Activated CD8-positive, alpha-beta T cell treated with anti-CD3 and anti-CD28 coated beads, Interleukin-2, amount 10 ng/mL, durations not matched to agents 7 days and 5 days (primary cell): ENCODE measurements at regions not wholly inside any gene's neighbourhood (a gene's known extent, or its start where the extent isn't known, plus 50 kb on each side); places are given as distances from the start of the nearest gene placed in this dataset.
A peak's percentile ranks its signal among the peaks of the same experiment; 100 is the strongest.
"Not testable (repeated sequence)": the region's sequence is repeated elsewhere in the genome, so short reads cannot be mapped to it uniquely, and the experiment has no call there.

Experiments used
- ATAC-seq: fragments of 150-1000 bp; cut with Tn5 transposase; one replicate; pipeline ENCODE4 v1.10.0; 2021; ENCODE audit warnings: moderate library complexity
- CTCF ChIA-PET: fragments of 350-600 bp; sonication (Branson Sonifier 250); formaldehyde crosslinking; loops from one replicate; lab custom pipeline; 2021; ENCODE audit warnings: antibody characterized with exemption; lab: Charles Lee
- POLR2A ChIA-PET: fragments of 350-600 bp; sonication (Branson Sonifier 250); formaldehyde crosslinking; loops from one replicate; lab custom pipeline; 2021; ENCODE audit warnings: antibody characterized with exemption; lab: Charles Lee
- DNase-seq: peaks from one replicate; pipeline ENCODE4 v3.0.0-alpha.2; 2020
- H3K27ac Mint-ChIP-seq: one replicate; pipeline ENCODE4 v1.8.0; 2021; ENCODE audit warnings: mild to moderate bottlenecking, mixed read lengths
- H3K27me3 Mint-ChIP-seq: one replicate; pipeline ENCODE4 v1.8.0; 2021; ENCODE audit warnings: low read depth, mixed read lengths
- H3K36me3 Mint-ChIP-seq: one replicate; pipeline ENCODE4 v1.8.0; 2021; ENCODE audit warnings: low read depth, mixed read lengths
- H3K4me1 Mint-ChIP-seq: one replicate; pipeline ENCODE4 v1.8.0; 2021; ENCODE audit warnings: low read depth, mixed read lengths
- H3K4me3 Mint-ChIP-seq: one replicate; pipeline ENCODE4 v1.8.0; 2021; ENCODE audit warnings: mild to moderate bottlenecking, mixed read lengths
- H3K9me3 Mint-ChIP-seq: one replicate; pipeline ENCODE4 v1.8.0; 2022; ENCODE audit warnings: mixed read lengths; ENCODE audit not compliant: insufficient read depth

- ATAC-seq, H3K36me3 Mint-ChIP-seq, CTCF ChIA-PET, H3K9me3 Mint-ChIP-seq, H3K27ac Mint-ChIP-seq, H3K27me3 Mint-ChIP-seq, POLR2A ChIA-PET, H3K4me1 Mint-ChIP-seq: not testable (repeated sequence)
- DNase-seq, result peak; percentile 22
- H3K4me3 Mint-ChIP-seq, result peak overlapping the region; percentile 64
Observed at GRCh38 chr1:120557605-120558302, 142.9 kb downstream of the NBPF8 start.

- H3K9me3 Mint-ChIP-seq, H3K27me3 Mint-ChIP-seq, H3K4me1 Mint-ChIP-seq, CTCF ChIA-PET, H3K36me3 Mint-ChIP-seq, POLR2A ChIA-PET: not testable (repeated sequence)
- H3K27ac Mint-ChIP-seq, result peak overlapping the region; percentile 72
- DNase-seq (peak; percentile 76), ATAC-seq (peak; percentile 91)
- H3K4me3 Mint-ChIP-seq, result peak overlapping the region; percentile 72
Observed at GRCh38 chr1:120558303-120559060, 143.6 kb downstream of the NBPF8 start.

GRCh38 chr1:120561767-120562166 lies 146.9 kb downstream of the NBPF8 start:
- peak; percentile 12 for ATAC-seq

GRCh38 chr1:120565396-120565795 lies 150.6 kb downstream of the NBPF8 start:
- DNase-seq, H3K4me3 Mint-ChIP-seq, POLR2A ChIA-PET, H3K27ac Mint-ChIP-seq, H3K4me1 Mint-ChIP-seq, H3K36me3 Mint-ChIP-seq, ATAC-seq, CTCF ChIA-PET, H3K27me3 Mint-ChIP-seq, H3K9me3 Mint-ChIP-seq: not testable (repeated sequence)

More at GRCh38 chr1:120561767-120562166, 146.9 kb downstream of the NBPF8 start:
- H3K27me3 Mint-ChIP-seq, POLR2A ChIA-PET, H3K4me3 Mint-ChIP-seq, H3K4me1 Mint-ChIP-seq, H3K36me3 Mint-ChIP-seq, DNase-seq, CTCF ChIA-PET, H3K27ac Mint-ChIP-seq, H3K9me3 Mint-ChIP-seq: not testable (repeated sequence)

- CTCF ChIA-PET, POLR2A ChIA-PET: not testable (repeated sequence)
Observed at GRCh38 chr1:120567620-120568019, 152.8 kb downstream of the NBPF8 start.

GRCh38 chr1:120575201-120575600 lies 148.5 kb upstream of the NBPF26 start:
- H3K27ac Mint-ChIP-seq, H3K4me1 Mint-ChIP-seq, ATAC-seq, POLR2A ChIA-PET, H3K4me3 Mint-ChIP-seq, H3K27me3 Mint-ChIP-seq, H3K9me3 Mint-ChIP-seq, H3K36me3 Mint-ChIP-seq, CTCF ChIA-PET, DNase-seq: not testable (repeated sequence)

More at GRCh38 chr1:120567620-120568019, 152.8 kb downstream of the NBPF8 start:
- H3K27me3 Mint-ChIP-seq, DNase-seq, H3K4me3 Mint-ChIP-seq, H3K9me3 Mint-ChIP-seq, H3K4me1 Mint-ChIP-seq, ATAC-seq, H3K27ac Mint-ChIP-seq, H3K36me3 Mint-ChIP-seq: not testable (repeated sequence)

GRCh38 chr1:120582135-120582534 lies 141.6 kb upstream of the NBPF26 start:
- H3K9me3 Mint-ChIP-seq, H3K36me3 Mint-ChIP-seq, H3K27me3 Mint-ChIP-seq, H3K4me3 Mint-ChIP-seq, H3K4me1 Mint-ChIP-seq, DNase-seq, POLR2A ChIA-PET, CTCF ChIA-PET, ATAC-seq, H3K27ac Mint-ChIP-seq: not testable (repeated sequence)

- CTCF ChIA-PET, H3K4me3 Mint-ChIP-seq, H3K36me3 Mint-ChIP-seq, DNase-seq, POLR2A ChIA-PET, H3K9me3 Mint-ChIP-seq, ATAC-seq, H3K27ac Mint-ChIP-seq, H3K27me3 Mint-ChIP-seq, H3K4me1 Mint-ChIP-seq: not testable (repeated sequence)
Observed at GRCh38 chr1:120586053-120586452, 137.7 kb upstream of the NBPF26 start.

- ATAC-seq, DNase-seq, H3K36me3 Mint-ChIP-seq, CTCF ChIA-PET, POLR2A ChIA-PET, H3K27me3 Mint-ChIP-seq, H3K9me3 Mint-ChIP-seq, H3K4me1 Mint-ChIP-seq, H3K4me3 Mint-ChIP-seq, H3K27ac Mint-ChIP-seq: not testable (repeated sequence)
Observed at GRCh38 chr1:120588811-120589210, 134.9 kb upstream of the NBPF26 start.

GRCh38 chr1:120591774-120592173 lies 132.0 kb upstream of the NBPF26 start:
- H3K9me3 Mint-ChIP-seq, POLR2A ChIA-PET, H3K4me3 Mint-ChIP-seq, DNase-seq, CTCF ChIA-PET, H3K27me3 Mint-ChIP-seq, H3K36me3 Mint-ChIP-seq, H3K27ac Mint-ChIP-seq, ATAC-seq, H3K4me1 Mint-ChIP-seq: not testable (repeated sequence)

- H3K27me3 Mint-ChIP-seq, POLR2A ChIA-PET, CTCF ChIA-PET, H3K4me1 Mint-ChIP-seq, H3K9me3 Mint-ChIP-seq, ATAC-seq, H3K36me3 Mint-ChIP-seq, DNase-seq, H3K4me3 Mint-ChIP-seq, H3K27ac Mint-ChIP-seq: not testable (repeated sequence)
Observed at GRCh38 chr1:120592943-120593342, 130.8 kb upstream of the NBPF26 start.

GRCh38 chr1:120593648-120594047 lies 130.1 kb upstream of the NBPF26 start:
- H3K4me3 Mint-ChIP-seq, POLR2A ChIA-PET, H3K9me3 Mint-ChIP-seq, H3K36me3 Mint-ChIP-seq, ATAC-seq, H3K4me1 Mint-ChIP-seq, H3K27me3 Mint-ChIP-seq, DNase-seq, CTCF ChIA-PET, H3K27ac Mint-ChIP-seq: not testable (repeated sequence)
